Breast epithelium (tissue), 4 donors: ENCODE measurements at regions not wholly inside any gene's neighbourhood (a gene's known extent, or its start where the extent isn't known, plus 50 kb on each side); places are given as distances from the start of the nearest gene placed in this dataset.

ENCODE experiments used
- DNase-seq, 2 donors: peaks; one replicate each; pipeline ENCODE4 v3.0.0-alpha.2; 2019; ENCODE audit warnings: low spot score in 2 of 2
- H3K27ac ChIP-seq, 2 donors: fragments of 200-600 bp; sonication (generic) in 1 of 2; one replicate each; pipeline ENCODE4 v1.5.1; 2016 to 2019; ENCODE audit warnings: mild to moderate bottlenecking in 1 of 2
- H3K27me3 ChIP-seq, 2 donors: fragments of 200-600 bp; sonication (generic) in 1 of 2; one replicate each; pipeline versions ENCODE4 v1.5.1 to v1.6.0; 2017 to 2019; ENCODE audit warnings: control low read depth in 1 of 2, mild to moderate bottlenecking in 1 of 2
- H3K36me3 ChIP-seq: fragments of 200-600 bp; one replicate; pipeline ENCODE4 v1.5.1; 2019
- H3K4me1 ChIP-seq, 2 donors: fragments of 200-600 bp; sonication (generic); one replicate each; pipeline ENCODE4 v1.5.1; 2016 to 2019; ENCODE audit warnings: control low read depth in 1 of 2
- H3K4me3 ChIP-seq, 3 donors: fragments of 200-600 bp; sonication (generic); 1 replicate in 2 of 3; 2 replicates in 1 of 3; pipeline ENCODE4 v1.5.1; 2016 to 2019; ENCODE audit warnings: mild to moderate bottlenecking in 3 of 3, moderate library complexity in 2 of 3
- H3K9me3 ChIP-seq, 2 donors: fragments of 200-600 bp; sonication (generic) in 1 of 2; one replicate each; pipeline ENCODE4 v1.5.1; 2016 to 2019; ENCODE audit warnings: control low read depth in 1 of 2
- POLR2A ChIP-seq: fragments of 450-650 bp; IDR thresholded peaks from one replicate; pipeline ENCODE4 v1.6.1; 2016; ENCODE audit warnings: antibody characterized with exemption, mild to moderate bottlenecking, moderate library complexity
- POLR2AphosphoS5 ChIP-seq, 3 donors: sonication (generic); formaldehyde crosslinking; IDR thresholded peaks; one replicate each; pipeline ENCODE4 v1.6.1; 2017; ENCODE audit warnings: antibody characterized with exemption in 3 of 3
- intact Hi-C: fragments of 100-400 bp; cut with DNase I; formaldehyde crosslinking; loops from one replicate; pipeline ENCODE4 v1.15.1; 2023; ENCODE audit warnings: low total_unique reads
- TF ChIP-seq, protein P1 (sequence below), 3 donors: fragments of 450-650 bp; IDR thresholded peaks; one replicate each; pipeline ENCODE4 v1.5.1; 2016 to 2017; ENCODE audit warnings: antibody characterized with exemption in 3 of 3, mild to moderate bottlenecking in 3 of 3, moderate library complexity in 3 of 3

- TF ChIP-seq, protein P1, sequence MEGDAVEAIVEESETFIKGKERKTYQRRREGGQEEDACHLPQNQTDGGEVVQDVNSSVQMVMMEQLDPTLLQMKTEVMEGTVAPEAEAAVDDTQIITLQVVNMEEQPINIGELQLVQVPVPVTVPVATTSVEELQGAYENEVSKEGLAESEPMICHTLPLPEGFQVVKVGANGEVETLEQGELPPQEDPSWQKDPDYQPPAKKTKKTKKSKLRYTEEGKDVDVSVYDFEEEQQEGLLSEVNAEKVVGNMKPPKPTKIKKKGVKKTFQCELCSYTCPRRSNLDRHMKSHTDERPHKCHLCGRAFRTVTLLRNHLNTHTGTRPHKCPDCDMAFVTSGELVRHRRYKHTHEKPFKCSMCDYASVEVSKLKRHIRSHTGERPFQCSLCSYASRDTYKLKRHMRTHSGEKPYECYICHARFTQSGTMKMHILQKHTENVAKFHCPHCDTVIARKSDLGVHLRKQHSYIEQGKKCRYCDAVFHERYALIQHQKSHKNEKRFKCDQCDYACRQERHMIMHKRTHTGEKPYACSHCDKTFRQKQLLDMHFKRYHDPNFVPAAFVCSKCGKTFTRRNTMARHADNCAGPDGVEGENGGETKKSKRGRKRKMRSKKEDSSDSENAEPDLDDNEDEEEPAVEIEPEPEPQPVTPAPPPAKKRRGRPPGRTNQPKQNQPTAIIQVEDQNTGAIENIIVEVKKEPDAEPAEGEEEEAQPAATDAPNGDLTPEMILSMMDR (IDR thresholded peaks at IDR 0.05): no peak
- TF ChIP-seq POLR2A (no peak), POLR2AphosphoS5 (IDR thresholded peaks at IDR 0.05) (no peak)
- no peak overlapping the region for H3K4me3 ChIP-seq
- intact Hi-C loops: no loop called here
These were observed 466.9 kb upstream of the HNRNPA3 start for GRCh38 chr2:176745543-176746200.

DNA sequence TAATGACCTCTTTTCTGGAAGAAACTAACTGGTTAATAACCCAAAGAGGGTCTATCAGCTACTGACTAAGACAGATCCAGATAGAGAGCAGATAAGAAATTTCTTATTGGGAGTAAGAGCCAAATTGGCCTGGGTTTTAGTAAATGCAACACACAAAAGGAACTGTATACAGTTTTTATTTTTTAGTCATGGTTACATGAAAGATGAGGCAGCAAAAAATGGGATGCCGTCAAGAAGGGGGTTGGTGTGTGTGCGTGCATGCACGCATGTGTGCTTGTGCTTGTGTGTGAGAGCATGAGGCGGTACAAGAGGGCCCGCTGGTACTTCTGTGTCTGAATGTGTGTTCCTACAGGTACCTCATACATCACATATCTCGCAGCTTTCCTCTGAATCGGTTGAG lies 466.2 kb upstream of the HNRNPA3 start:
- Histone ChIP-seq H3K36me3 (no peaks in the 10 kb centered on the region), H3K4me1 (no peaks in the 10 kb centered on the region), H3K27me3 (no peaks in the 10 kb centered on the region), H3K9me3 (no peaks in the 10 kb centered on the region), H3K27ac (no peak overlapping the region), H3K4me3 (no peak overlapping the region)
- no peak for DNase-seq
- TF ChIP-seq, protein P1 (IDR thresholded peaks at IDR 0.05): no peak
- TF ChIP-seq POLR2A: no peak
- intact Hi-C loops: no loop called here

More at GRCh38 chr2:176745543-176746200, 466.9 kb upstream of the HNRNPA3 start:
- no peaks in the 10 kb centered on the region for H3K4me1 ChIP-seq
- no peak for DNase-seq
- peak overlapping the region in 1 of 2 donors; percentile 21 for H3K27ac ChIP-seq
- H3K9me3 ChIP-seq: no peaks in the 10 kb centered on the region
- no peaks in the 10 kb centered on the region for H3K36me3 ChIP-seq
- H3K27me3 ChIP-seq: no peaks in the 10 kb centered on the region

DNA sequence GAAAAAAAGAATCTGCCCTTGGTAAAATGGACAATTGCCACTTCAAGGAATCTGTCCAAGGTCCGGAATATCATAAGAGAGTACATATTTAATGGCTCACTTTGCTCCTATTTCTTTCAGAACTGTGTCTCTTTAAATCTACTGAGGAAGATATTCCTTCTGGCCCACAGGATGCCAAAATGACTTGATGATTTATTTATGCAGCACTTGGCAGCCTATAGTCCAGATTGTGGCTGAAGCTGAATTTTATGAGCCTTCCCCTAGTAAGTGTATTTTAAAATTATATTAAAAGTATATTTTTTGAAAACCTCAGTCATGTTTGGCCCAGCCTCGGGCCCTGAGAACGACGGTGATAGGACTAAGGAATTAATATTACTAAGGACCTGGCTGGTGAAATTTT lies 465.1 kb upstream of the HNRNPA3 start:
- H3K9me3 ChIP-seq: no peaks in the 10 kb centered on the region
- DNase-seq: no peak
- intact Hi-C loops: no loop called here
- no peaks in the 10 kb centered on the region for H3K36me3 ChIP-seq
- no peak for TF ChIP-seq POLR2A
- no peak for TF ChIP-seq POLR2AphosphoS5 (IDR thresholded peaks at IDR 0.05)
- TF ChIP-seq, protein P1 (IDR thresholded peaks at IDR 0.05): no peak
- no peaks in the 10 kb centered on the region for H3K4me1 ChIP-seq
- H3K27ac ChIP-seq: no peak overlapping the region
- H3K4me3 ChIP-seq: no peak overlapping the region
- H3K27me3 ChIP-seq: no peaks in the 10 kb centered on the region

DNA sequence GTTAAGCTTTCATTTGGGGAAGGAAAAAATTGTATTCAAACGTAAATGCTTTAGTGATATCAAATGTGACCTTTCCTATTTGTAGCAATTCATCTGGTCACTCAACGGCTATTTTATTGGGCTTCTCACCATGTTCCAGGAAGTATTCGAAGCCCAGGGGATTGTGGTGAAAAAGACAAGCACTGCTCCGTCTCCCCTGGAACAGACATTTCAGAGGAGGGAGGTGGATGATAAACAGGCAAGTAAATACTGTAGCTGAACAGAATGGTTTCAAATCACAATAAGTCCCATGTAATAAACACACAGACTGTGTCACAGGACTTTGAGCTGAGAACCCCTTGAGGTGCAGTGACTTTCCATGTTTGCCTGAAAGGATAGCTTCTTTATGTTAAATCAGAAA lies 464.7 kb upstream of the HNRNPA3 start:
- no peak overlapping the region for H3K27ac ChIP-seq
- H3K9me3 ChIP-seq: no peaks in the 10 kb centered on the region
- no peak for TF ChIP-seq POLR2AphosphoS5 (IDR thresholded peaks at IDR 0.05)
- TF ChIP-seq, protein P1 (IDR thresholded peaks at IDR 0.05): no peak
- DNase-seq: no peak
- intact Hi-C loops: no loop called here
- no peaks in the 10 kb centered on the region for H3K4me1 ChIP-seq
- no peak overlapping the region for H3K4me3 ChIP-seq
- no peaks in the 10 kb centered on the region for H3K27me3 ChIP-seq
- no peaks in the 10 kb centered on the region for H3K36me3 ChIP-seq

GRCh38 chr2:176748662-176749061 lies 463.9 kb upstream of the HNRNPA3 start:
- intact Hi-C loops: no loop called here
- Histone ChIP-seq H3K27me3 (no peaks in the 10 kb centered on the region), H3K36me3 (no peaks in the 10 kb centered on the region), H3K27ac (no peak overlapping the region), H3K4me3 (no peak overlapping the region), H3K4me1 (no peaks in the 10 kb centered on the region), H3K9me3 (no peaks in the 10 kb centered on the region)
- TF ChIP-seq, protein P1 (IDR thresholded peaks at IDR 0.05): no peak
- TF ChIP-seq POLR2AphosphoS5 (IDR thresholded peaks at IDR 0.05): no peak
- TF ChIP-seq POLR2A: no peak
- DNase-seq: no peak
